ENCODE measurements at regions not wholly inside any gene's neighbourhood (a gene's known extent, or its start where the extent isn't known, plus 50 kb on each side); places are given as distances from the start of the nearest gene placed in this dataset.
A peak's percentile ranks its signal among the peaks of the same experiment; 100 is the strongest.

- TF ChIP-seq CTCF (IDR thresholded peaks at IDR 0.05; ENCODE audit: unreplicated experiment) = no peak
- DNase-seq (ENCODE audit: low spot score) = peak; percentile 58
Observed at GRCh38 chr2:199659207-199659606, 191.8 kb downstream of the FTCDNL1 start.

GRCh38 chr2:199646439-199646838, 188.7 kb upstream of the SATB2 start:
- Mint-ChIP-seq H3K27me3 (ENCODE audit: unreplicated experiment) (peaks cover 3% of the 10 kb centered on the region), H3K27ac (ENCODE audit: unreplicated experiment) (no peak overlapping the region), H3K4me1 (ENCODE audit: unreplicated experiment) (no peaks in the 10 kb centered on the region), H3K9me3 (ENCODE audit: unreplicated experiment) (no peaks in the 10 kb centered on the region), H3K4me3 (ENCODE audit: unreplicated experiment) (no peak overlapping the region), H3K36me3 (ENCODE audit: low read depth, unreplicated experiment) (no peaks in the 10 kb centered on the region)
- no peak for DNase-seq (ENCODE audit: low spot score)
- no peak for TF ChIP-seq CTCF (IDR thresholded peaks at IDR 0.05; ENCODE audit: unreplicated experiment)

More at GRCh38 chr2:199659207-199659606, 191.8 kb downstream of the FTCDNL1 start:
- Mint-ChIP-seq H3K36me3 (ENCODE audit: low read depth, unreplicated experiment) (peaks cover 3% of the 10 kb centered on the region), H3K9me3 (ENCODE audit: unreplicated experiment) (no peaks in the 10 kb centered on the region), H3K4me1 (ENCODE audit: unreplicated experiment) (no peaks in the 10 kb centered on the region), H3K27me3 (ENCODE audit: unreplicated experiment) (no peaks in the 10 kb centered on the region), H3K4me3 (ENCODE audit: unreplicated experiment) (no peak overlapping the region), H3K27ac (ENCODE audit: unreplicated experiment) (no peak overlapping the region)

- no peak for TF ChIP-seq CTCF (IDR thresholded peaks at IDR 0.05; ENCODE audit: unreplicated experiment)
- H3K4me3 Mint-ChIP-seq (ENCODE audit: unreplicated experiment) = no peak overlapping the region
- no peaks in the 10 kb centered on the region for H3K4me1 Mint-ChIP-seq (ENCODE audit: unreplicated experiment)
- no peak for DNase-seq (ENCODE audit: low spot score)
- H3K36me3 Mint-ChIP-seq (ENCODE audit: low read depth, unreplicated experiment) = no peaks in the 10 kb centered on the region
- H3K27ac Mint-ChIP-seq (ENCODE audit: unreplicated experiment) = no peak overlapping the region
- H3K9me3 Mint-ChIP-seq (ENCODE audit: unreplicated experiment) = no peaks in the 10 kb centered on the region
- no peaks in the 10 kb centered on the region for H3K27me3 Mint-ChIP-seq (ENCODE audit: unreplicated experiment)
Observed at GRCh38 chr2:199631129-199631528, 173.4 kb upstream of the SATB2 start.

DNA sequence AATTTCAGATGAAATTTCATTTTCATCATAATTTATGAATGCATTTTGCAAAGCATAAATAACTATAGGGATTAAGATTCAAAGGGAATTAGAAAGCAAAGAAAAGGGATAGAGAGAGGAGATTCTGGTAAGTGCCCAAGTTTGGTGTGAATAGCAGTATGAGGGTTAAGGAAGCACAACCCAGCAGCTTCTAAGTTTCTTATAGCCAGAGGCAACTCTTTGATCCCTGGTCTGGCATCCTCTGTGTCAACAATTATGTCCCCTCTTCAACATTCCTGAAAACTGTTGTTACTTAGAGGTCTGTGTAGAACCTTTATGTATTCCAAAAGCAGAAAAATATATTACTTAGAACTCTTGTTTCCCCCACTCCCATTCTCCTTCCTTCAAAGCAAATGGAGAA, 171.6 kb upstream of the SATB2 start:
- Mint-ChIP-seq H3K36me3 (ENCODE audit: low read depth, unreplicated experiment) (no peaks in the 10 kb centered on the region), H3K4me1 (ENCODE audit: unreplicated experiment) (no peaks in the 10 kb centered on the region), H3K4me3 (ENCODE audit: unreplicated experiment) (no peak overlapping the region), H3K27me3 (ENCODE audit: unreplicated experiment) (no peaks in the 10 kb centered on the region), H3K9me3 (ENCODE audit: unreplicated experiment) (no peaks in the 10 kb centered on the region), H3K27ac (ENCODE audit: unreplicated experiment) (no peak overlapping the region)
- no peak for TF ChIP-seq CTCF (IDR thresholded peaks at IDR 0.05; ENCODE audit: unreplicated experiment)
- no peak for DNase-seq (ENCODE audit: low spot score)

DNA sequence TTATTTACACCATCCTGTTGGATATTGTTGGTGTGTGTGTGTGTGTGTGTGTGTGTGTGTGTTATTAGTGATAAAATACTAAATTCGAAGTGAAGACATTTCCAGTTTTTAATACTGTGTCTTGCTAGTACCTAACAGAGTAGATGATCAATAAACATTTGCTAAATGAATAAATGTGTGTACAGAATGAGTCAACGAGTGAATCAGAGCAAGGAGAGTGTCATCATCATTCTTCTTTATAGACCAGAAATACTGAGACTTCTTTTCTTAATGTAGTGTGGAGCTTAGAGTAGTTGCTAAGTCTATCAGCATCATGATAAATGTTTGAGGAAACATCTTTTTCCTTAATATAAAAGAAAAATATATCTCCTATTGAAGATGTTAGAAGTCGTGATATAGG, 169.7 kb upstream of the SATB2 start:
- DNase-seq (ENCODE audit: low spot score) = no peak
- H3K9me3 Mint-ChIP-seq (ENCODE audit: unreplicated experiment) = no peaks in the 10 kb centered on the region
- no peaks in the 10 kb centered on the region for H3K27me3 Mint-ChIP-seq (ENCODE audit: unreplicated experiment)
- TF ChIP-seq CTCF (IDR thresholded peaks at IDR 0.05; ENCODE audit: unreplicated experiment) = no peak
- H3K4me3 Mint-ChIP-seq (ENCODE audit: unreplicated experiment) = no peak overlapping the region
- H3K4me1 Mint-ChIP-seq (ENCODE audit: unreplicated experiment) = no peaks in the 10 kb centered on the region
- H3K27ac Mint-ChIP-seq (ENCODE audit: unreplicated experiment) = no peak overlapping the region
- H3K36me3 Mint-ChIP-seq (ENCODE audit: low read depth, unreplicated experiment) = no peaks in the 10 kb centered on the region
